ENCODE measurements at regions not wholly inside any gene's neighbourhood (a gene's known extent, or its start where the extent isn't known, plus 50 kb on each side); places are given as distances from the start of the nearest gene placed in this dataset.

DNA sequence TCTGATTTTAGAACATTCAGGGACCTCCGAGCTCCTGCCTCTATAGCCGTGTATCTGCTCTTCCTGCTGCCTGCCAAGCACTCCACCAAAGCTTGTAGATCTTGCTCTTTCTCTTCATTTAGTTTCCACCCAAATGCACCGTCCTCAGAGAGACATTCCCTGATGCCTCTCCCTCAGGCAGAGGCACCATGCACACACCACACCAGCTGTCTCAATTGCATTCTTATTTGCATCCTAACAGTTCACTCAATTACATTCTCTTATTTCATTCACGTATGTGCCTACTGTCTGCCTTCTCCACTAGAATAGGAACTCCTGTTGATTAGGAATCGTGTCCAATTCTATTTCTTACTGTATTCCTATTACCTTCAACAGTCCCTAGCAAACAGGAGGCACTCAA, 845.4 kb upstream of the TMEM132C start:
- intact Hi-C loops (cut with DNase I), result no loop called here
- Histone ChIP-seq H3K36me3 (no peaks in the 10 kb centered on the region), H3K27ac (no peak overlapping the region), H3K27me3 (peaks cover 0 to 3% (median 0%) of the 10 kb centered on the region in 9 donors), H3K9me3 (peaks cover 0 to 11% (median 0%) of the 10 kb centered on the region in 12 donors), H3K4me1 (no peaks in the 10 kb centered on the region), H3K4me3 (no peak overlapping the region)
- ATAC-seq (no peak), DNase-seq (no peak)
- WGBS, 4 donors, result 69 to 76% (median 73%) methylated on average over 5 of the region's 5 CpGs
- no peak for TF ChIP-seq POLR2A (IDR thresholded peaks at IDR 0.05)
- TF ChIP-seq, protein P1, sequence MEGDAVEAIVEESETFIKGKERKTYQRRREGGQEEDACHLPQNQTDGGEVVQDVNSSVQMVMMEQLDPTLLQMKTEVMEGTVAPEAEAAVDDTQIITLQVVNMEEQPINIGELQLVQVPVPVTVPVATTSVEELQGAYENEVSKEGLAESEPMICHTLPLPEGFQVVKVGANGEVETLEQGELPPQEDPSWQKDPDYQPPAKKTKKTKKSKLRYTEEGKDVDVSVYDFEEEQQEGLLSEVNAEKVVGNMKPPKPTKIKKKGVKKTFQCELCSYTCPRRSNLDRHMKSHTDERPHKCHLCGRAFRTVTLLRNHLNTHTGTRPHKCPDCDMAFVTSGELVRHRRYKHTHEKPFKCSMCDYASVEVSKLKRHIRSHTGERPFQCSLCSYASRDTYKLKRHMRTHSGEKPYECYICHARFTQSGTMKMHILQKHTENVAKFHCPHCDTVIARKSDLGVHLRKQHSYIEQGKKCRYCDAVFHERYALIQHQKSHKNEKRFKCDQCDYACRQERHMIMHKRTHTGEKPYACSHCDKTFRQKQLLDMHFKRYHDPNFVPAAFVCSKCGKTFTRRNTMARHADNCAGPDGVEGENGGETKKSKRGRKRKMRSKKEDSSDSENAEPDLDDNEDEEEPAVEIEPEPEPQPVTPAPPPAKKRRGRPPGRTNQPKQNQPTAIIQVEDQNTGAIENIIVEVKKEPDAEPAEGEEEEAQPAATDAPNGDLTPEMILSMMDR (IDR thresholded peaks at IDR 0.05), result no peak

DNA sequence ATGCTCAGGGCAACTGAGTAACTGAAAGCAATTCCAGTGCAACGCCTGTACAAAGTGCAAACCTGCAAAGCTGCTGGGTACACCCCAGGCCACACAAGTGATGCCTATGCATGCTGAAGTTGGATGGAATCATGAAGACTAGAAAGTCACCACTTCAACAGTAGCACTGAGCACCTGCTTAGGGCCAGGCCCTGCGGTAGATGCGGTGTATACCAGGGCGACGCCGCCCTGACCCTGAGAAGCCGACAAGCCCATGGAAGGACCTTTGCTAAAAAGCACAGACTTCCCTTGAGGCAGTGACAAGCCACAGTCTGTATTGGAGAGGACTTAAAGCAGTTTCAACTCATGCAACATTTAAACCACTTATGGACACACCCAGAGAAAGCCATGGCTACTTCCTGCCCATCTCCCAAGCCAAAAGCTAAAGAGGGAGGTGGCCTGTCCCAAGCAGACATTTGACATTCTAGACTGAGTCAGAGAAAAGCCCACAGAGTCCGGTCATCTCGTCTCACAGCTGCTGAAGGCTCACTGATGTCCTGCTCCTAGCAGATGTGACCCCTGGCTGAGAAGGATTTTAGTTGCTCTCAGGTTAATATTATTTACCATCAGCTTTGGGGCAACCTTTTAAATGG, 843.9 kb upstream of the TMEM132C start:
- H3K9me3 ChIP-seq, result peaks cover 0 to 4% (median 0%) of the 10 kb centered on the region in 12 donors
- no peak for TF ChIP-seq POLR2A (IDR thresholded peaks at IDR 0.05)
- TF ChIP-seq, protein P1 (IDR thresholded peaks at IDR 0.05), result no peak
- H3K4me1 ChIP-seq, result no peaks in the 10 kb centered on the region
- no peaks in the 10 kb centered on the region for H3K36me3 ChIP-seq
- H3K4me3 ChIP-seq, result no peak overlapping the region
- no peak overlapping the region for H3K27ac ChIP-seq
- WGBS, 4 donors, result 79 to 87% (median 82%) methylated on average over 9 of the region's 9 CpGs
- ATAC-seq, result no peak
- intact Hi-C loops (cut with DNase I), result no loop called here
- no peak for DNase-seq
- peaks cover 0 to 3% (median 0%) of the 10 kb centered on the region in 9 donors for H3K27me3 ChIP-seq

DNA sequence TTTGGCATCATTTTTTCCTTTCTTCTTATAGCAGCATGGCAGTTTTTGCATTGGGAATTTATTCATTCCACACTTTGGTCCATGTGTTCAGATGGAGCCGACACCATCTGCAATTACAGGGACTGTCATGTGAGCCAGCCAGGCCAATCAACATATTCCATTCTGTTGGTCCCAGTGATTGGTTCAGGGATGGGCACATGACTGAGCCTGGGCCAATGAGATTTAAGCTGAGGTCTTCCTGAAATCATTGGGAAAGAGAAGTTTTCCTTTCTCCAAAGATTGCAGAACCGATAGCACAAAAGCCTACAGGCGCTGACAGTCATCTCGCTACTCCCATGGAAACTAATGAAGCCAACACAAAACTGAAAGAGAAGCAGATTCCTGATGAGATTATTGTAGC, 841.5 kb upstream of the TMEM132C start:
- Histone ChIP-seq H3K4me3 (no peak overlapping the region), H3K9me3 (no peaks in the 10 kb centered on the region), H3K27me3 (peaks cover 0 to 3% (median 0%) of the 10 kb centered on the region in 9 donors), H3K4me1 (no peaks in the 10 kb centered on the region), H3K36me3 (no peaks in the 10 kb centered on the region), H3K27ac (no peak overlapping the region)
- TF ChIP-seq, protein P1 (IDR thresholded peaks at IDR 0.05), result no peak
- no peak for TF ChIP-seq POLR2A (IDR thresholded peaks at IDR 0.05)
- WGBS, 4 donors, result 85 to 93% (median 90%) methylated on average over 4 of the region's 4 CpGs
- ATAC-seq, result no peak
- intact Hi-C loops (cut with DNase I), result no loop called here
- no peak for DNase-seq

DNA sequence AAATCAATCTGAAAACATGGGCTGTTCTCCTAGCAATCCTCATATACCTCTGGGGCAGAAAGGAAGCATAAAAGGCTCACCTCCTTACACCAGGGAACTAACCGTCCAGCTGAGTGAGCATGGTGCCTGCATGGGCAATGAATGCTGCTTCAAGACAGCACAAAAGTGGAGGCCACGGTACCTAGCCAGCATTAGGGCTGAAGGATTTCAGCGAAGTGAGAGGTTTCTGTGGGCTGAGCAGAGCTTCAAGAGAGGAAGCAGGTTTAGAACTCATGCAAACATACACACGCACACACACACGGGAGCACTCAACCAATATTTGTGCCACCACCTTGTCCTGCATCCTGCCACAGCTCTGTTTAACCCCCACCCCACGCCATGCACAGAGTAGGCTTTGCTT, 838.5 kb upstream of the TMEM132C start:
- H3K36me3 ChIP-seq, result no peaks in the 10 kb centered on the region
- H3K9me3 ChIP-seq, result no peaks in the 10 kb centered on the region
- no peaks in the 10 kb centered on the region for H3K4me1 ChIP-seq
- intact Hi-C loops (cut with DNase I), result no loop called here
- no peak for DNase-seq
- TF ChIP-seq, protein P1 (IDR thresholded peaks at IDR 0.05), result no peak
- TF ChIP-seq POLR2A (IDR thresholded peaks at IDR 0.05), result no peak
- H3K27me3 ChIP-seq, result peaks cover 0 to 6% (median 0%) of the 10 kb centered on the region in 9 donors
- H3K4me3 ChIP-seq, result no peak overlapping the region
- H3K27ac ChIP-seq, result no peak overlapping the region
- no peak for ATAC-seq
- 75 to 79% (median 78%) methylated on average over 6 of the region's 6 CpGs for WGBS, 4 donors

All from heart left ventricle (tissue), 16 donors.